HG02970 (cell line): ENCODE measurements at regions not wholly inside any gene's neighbourhood (a gene's known extent, or its start where the extent isn't known, plus 50 kb on each side); places are given as distances from the start of the nearest gene placed in this dataset.

ENCODE experiments used
- ATAC-seq: cut with Tn5 transposase; IDR thresholded peaks from one replicate; pipeline ENCODE4 v1.9.1; 2021; ENCODE audit warnings: mild to moderate bottlenecking, moderate library complexity, moderate number of reproducible peaks; ENCODE audit not compliant: unreplicated experiment, low FRiP score

DNA sequence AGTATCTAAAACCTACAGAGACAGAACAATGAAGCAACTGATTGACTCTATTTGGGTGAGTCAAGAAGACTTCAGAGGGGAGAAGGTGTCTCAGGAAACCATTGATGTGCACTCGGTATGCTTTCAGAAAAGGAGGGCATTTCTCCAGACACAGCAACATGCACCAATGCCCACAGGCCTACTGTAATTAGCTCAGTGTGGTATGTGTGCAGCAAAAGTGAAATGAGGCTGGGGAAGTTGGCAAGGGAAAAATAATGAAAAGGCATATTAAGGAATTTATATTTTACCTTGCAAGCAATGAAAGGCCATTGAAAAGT lies 158.4 kb upstream of the GRIP1 start:
- ATAC-seq = no peak

DNA sequence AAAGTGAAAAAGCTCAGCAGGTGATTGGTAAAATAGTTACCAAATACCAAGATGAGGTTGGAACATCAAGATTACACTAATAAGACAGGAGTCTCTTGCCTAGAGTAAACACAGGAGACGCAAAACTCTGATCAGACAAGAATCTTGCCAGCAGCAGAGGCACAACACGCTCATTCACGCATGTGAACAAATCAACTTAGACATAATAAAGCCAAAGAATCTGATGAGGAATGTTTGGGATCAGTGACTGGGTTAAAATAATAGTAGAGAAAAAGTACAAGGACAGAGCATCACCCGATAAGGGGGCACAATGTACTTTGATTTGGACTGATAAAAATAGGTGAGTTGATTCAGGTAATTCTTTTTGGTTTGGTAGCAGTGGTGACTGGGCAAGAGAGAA lies 159.5 kb upstream of the GRIP1 start:
- ATAC-seq = no peak

GRCh38 chr12:66848967-66849366 lies 170.1 kb upstream of the GRIP1 start:
- no peak for ATAC-seq

DNA sequence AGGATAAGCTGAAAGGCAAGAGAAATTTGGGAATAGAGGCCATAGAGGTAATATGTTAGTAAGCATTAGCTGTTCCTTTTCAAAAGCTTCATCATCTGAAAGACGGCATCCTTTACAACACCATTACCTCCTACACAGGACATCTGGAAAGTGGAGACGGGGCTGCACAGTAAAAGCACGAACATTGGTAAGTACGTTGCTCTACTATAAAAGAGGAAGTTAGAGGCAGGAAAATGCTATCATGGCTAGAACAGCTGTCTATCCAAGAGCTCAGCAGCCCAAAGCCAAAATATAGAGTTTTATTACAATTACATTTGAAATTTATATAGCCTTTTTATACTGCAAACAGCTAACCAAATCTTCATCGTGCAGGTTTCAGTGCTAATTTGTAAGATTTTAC lies 172.3 kb upstream of the GRIP1 start:
- ATAC-seq = no peak

- ATAC-seq = no peak
Measured at GRCh38 chr12:66852091-66852490, 173.2 kb upstream of the GRIP1 start.

DNA sequence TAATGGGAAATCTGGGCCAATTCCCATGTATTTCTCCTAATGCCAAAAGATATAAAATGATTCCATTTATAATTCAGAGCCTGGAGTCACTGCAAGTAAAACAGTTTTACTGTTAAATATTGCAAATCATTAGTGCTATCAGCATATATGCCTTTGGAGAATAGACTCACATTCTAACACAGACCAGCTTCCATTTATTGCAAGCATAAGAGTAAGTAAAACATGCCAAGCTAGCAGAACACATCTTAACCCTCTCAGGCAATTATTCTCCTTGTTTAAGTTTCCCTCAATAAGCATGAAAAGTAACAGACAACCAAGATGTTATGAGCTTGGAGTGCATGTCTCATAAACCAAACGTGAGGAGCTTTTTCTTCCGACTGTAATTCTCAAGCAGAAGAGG lies 173.9 kb upstream of the GRIP1 start:
- ATAC-seq = no peak

- ATAC-seq = no peak
Measured at GRCh38 chr12:66859751-66860440, 181.0 kb upstream of the GRIP1 start.

GRCh38 chr12:66860752-66861750 lies 182.2 kb upstream of the GRIP1 start:
- ATAC-seq = peak; percentile 76

- ATAC-seq = no peak
Measured at GRCh38 chr12:66862356-66862985, 183.6 kb upstream of the GRIP1 start.

- no peak for ATAC-seq
Measured at GRCh38 chr12:66863276-66863675, 184.4 kb upstream of the GRIP1 start.

DNA sequence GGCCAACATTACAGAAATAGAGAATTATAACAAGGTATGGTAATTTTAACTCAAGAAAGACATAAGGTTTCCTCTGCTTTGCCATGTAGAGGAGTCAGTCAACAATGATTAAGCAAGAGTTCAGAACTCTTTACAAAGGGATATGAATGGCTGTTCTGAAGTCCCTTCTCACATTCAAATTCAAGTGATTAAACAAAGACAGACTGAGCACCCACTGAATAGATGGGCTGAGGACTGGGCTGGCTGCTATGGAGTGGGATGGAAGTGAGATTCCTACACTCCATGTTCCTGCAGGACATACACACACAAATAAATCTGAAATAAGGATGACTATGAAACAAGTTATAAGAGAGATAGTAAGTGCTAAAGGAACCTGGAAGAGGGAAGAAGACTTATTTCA lies 199.0 kb upstream of the GRIP1 start:
- no peak for ATAC-seq

GRCh38 chr12:66879409-66879808 lies 200.5 kb upstream of the GRIP1 start:
- ATAC-seq = no peak

- no peak for ATAC-seq
Measured at GRCh38 chr12:66881386-66881785, 202.5 kb upstream of the GRIP1 start.

- no peak for ATAC-seq
Measured at GRCh38 chr12:66884091-66884490, 205.2 kb upstream of the GRIP1 start.

- ATAC-seq = no peak
Measured at GRCh38 chr12:66885115-66885875, 206.4 kb upstream of the GRIP1 start.

DNA sequence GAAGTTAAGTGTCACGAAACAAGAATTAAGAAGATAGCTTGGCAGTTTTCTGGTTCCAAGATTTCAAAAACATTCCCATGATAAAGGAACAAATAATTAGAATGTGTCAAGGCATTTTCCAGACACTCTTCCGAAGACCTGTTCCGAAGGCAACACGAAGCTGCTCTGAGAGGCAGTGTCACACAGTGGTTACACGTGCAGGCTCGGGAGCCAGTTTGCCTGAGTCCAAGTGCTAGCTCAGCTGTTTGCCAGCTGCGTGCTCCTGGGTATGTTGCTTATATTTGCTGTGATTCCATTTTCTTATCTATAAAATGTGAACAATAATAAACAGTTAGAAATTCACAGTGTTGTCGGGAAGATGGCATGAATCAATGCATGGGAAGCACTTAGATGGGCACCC lies 217.9 kb upstream of the GRIP1 start:
- no peak for ATAC-seq

DNA sequence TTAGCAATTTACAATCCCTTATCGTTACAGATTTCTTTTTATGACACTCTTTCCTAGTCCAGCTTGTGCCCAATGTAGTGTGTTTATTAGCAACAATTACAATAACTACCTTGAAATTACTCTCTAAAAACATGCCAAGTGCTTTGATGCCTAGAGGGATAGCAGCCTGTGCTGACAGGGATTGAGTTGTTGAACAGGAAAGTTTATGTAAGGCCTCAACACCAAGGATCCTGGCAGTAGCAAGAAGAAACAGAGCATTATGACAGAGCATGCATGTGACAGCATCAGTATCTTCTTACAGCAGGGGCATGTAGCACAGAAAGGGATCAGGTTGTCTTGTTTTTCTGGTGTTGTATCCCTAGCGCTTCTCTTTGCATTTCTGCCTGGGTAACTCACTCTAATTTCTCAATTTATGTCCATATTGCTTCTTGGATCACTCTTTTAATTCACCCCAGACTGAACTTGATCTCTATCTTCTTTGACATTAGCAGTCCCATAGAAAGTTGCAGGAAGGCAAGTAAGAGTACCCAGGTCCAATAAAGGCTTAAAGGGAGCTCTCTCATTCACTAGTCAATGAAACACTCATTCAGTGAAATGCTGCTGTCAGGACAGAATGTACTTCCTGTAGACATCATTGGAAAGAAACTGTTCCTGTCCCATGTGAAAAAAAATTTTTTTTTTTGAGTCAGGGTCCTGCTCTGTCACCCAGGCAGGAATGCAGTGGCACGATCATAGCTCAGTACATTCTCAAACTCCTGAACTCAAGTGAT lies 220.0 kb upstream of the GRIP1 start:
- no peak for ATAC-seq

DNA sequence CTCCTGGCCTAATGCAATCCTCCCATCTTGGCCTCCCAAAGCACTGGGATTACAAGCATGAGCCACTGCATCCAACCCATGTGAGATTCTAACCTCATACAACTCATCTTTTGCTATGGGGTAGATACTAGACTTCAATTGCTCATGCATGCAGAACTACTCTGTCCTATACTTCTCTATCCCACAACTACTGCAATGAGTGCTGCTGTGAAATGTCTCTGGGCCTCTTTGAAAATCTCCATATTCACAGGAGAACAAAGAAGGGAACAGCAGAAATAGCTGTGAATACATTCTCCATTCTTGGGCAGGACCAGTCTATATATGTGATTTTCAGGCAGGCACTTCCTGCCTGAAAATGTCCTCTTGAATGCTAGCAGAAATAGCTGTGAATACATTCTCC lies 220.7 kb upstream of the GRIP1 start:
- no peak for ATAC-seq

DNA sequence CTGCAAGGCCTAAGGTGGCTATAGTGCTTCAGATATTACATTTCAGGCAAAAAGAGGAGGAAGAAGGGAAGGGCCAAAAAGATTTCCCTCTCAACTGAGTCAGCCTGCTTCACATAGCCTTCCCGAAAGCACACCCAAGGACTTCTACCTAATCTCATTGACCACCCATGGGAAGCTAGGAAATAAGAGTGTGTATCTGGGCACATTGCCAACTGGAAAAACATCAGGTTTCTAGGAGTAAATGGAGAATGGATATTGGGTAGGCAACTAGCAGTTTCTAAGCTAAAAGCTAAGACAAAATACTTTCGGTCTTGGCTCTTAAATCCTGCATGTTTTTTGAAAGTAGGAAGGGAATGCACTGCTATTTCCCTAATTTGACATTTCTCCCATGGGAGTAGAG lies 221.7 kb upstream of the GRIP1 start:
- ATAC-seq = no peak
